ENCODE measurements at regions not wholly inside any gene's neighbourhood (a gene's known extent, or its start where the extent isn't known, plus 50 kb on each side); places are given as distances from the start of the nearest gene placed in this dataset.
A peak's percentile ranks its signal among the peaks of the same experiment; 100 is the strongest.

DNA sequence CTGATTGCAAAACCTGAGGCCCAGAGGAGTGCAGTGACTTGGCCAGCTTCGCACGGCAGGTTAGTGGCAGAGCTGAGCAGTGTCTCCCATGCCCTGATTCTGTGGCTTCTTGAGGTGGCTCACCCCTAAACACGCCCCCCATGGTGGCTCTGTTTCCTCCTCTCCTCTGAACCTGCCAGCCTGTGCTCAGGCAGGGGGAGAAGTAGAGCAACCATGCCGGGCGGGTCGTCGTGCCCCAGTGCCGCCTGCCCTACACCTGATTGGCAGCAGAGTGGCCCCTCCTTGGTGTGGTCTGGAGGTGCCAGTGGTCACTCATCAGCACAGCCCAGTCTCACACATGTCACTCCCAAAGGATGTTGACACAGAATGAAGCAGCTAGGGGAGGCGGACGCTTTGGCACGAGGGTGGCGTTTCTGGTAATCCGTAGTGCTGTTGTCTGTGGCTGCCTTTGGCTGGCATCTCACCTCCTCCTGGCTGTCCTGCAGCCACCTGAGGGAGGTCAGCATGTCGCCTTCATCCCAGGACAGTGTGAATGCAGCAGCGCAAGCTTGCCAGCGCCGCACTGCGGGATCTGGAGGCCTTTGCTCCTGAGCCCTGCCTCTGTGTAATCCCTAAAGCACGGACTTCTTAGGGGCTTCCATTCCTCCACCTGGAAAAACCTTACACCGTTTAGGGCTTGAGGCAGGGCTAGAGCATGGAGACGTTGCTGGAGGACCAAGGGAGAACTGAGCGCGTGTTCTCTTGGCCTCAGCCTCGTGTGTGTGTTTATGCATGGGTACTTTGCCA is 294.7 kb downstream of the SEC14L1 start:
- no peaks in the 10 kb centered on the region for H3K27me3 ChIP-seq (ENCODE audit: control insufficient read depth, insufficient read depth, low read length, poor library complexity, severe bottlenecking)
- WGBS, 2 experiments: 59 to 60% methylated on average over 24 of the region's 24 CpGs
- peaks cover 76% of the 10 kb centered on the region for H3K4me1 ChIP-seq (ENCODE audit: control insufficient read depth, insufficient read depth, low read length)
- no peak overlapping the region for H3K4me3 ChIP-seq (ENCODE audit: insufficient read depth, low read depth, low read length)
- no peaks in the 10 kb centered on the region for H3K9me3 ChIP-seq (ENCODE audit: control insufficient read depth, low read length)
- H3K27ac ChIP-seq (ENCODE audit: insufficient read depth, low read depth, low read length, poor library complexity, severe bottlenecking): peak overlapping the region; percentile 61
- no peaks in the 10 kb centered on the region for H3K36me3 ChIP-seq (ENCODE audit: control insufficient read depth, insufficient read depth, low read length)

DNA sequence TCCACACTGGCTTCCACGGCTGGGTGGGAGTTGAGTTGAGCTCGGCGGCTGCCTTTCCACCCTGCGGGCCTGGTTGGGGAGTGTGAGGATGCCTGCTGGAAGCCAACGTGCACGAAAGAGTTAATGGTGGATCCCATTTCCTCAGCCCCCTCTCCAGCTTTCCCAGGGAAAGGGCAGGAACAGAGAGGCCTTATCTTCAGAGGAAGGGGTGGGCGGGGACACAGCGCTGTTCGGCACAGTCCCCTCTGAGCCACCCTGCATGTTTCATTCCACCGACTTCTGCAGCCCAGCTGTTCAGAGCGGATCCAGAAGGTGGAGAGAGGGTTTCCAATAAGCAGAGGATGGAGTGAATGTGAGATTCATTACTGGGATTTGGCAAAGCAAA is 295.3 kb downstream of the SEC14L1 start:
- H3K36me3 ChIP-seq (ENCODE audit: control insufficient read depth, insufficient read depth, low read length): no peaks in the 10 kb centered on the region
- peak overlapping the region; percentile 61 for H3K27ac ChIP-seq (ENCODE audit: insufficient read depth, low read depth, low read length, poor library complexity, severe bottlenecking)
- peak overlapping the region; percentile 20 for H3K4me3 ChIP-seq (ENCODE audit: insufficient read depth, low read depth, low read length)
- no peaks in the 10 kb centered on the region for H3K9me3 ChIP-seq (ENCODE audit: control insufficient read depth, low read length)
- 9 to 12% methylated on average over 11 of the region's 11 CpGs for WGBS, 2 experiments
- H3K4me1 ChIP-seq (ENCODE audit: control insufficient read depth, insufficient read depth, low read length): peaks cover 75% of the 10 kb centered on the region
- H3K27me3 ChIP-seq (ENCODE audit: control insufficient read depth, insufficient read depth, low read length, poor library complexity, severe bottlenecking): no peaks in the 10 kb centered on the region

DNA sequence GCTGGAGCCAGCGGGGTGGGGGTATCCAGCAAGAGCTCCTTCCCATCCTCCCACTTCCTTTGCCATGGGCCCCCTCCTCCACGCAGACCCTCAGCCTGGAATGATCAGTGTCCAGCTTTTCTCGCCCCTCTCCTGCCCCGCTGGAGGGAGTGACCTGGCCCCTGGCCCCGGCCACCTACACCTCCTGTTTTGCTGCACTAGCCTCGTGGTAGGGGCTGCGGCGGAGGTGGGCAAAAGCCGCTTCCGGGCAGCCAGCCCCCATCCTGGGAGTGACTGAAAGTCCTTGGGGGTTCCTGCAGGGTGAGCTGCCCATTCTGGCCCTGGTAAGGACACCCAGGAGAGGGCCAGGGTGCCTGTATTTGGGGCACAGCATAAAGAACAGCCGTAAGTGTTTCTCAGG is 295.7 kb downstream of the SEC14L1 start:
- H3K4me1 ChIP-seq (ENCODE audit: control insufficient read depth, insufficient read depth, low read length): peaks cover 75% of the 10 kb centered on the region
- WGBS, 2 experiments: 43 to 44% methylated on average over 11 of the region's 11 CpGs
- no peaks in the 10 kb centered on the region for H3K27me3 ChIP-seq (ENCODE audit: control insufficient read depth, insufficient read depth, low read length, poor library complexity, severe bottlenecking)
- no peaks in the 10 kb centered on the region for H3K9me3 ChIP-seq (ENCODE audit: control insufficient read depth, low read length)
- H3K36me3 ChIP-seq (ENCODE audit: control insufficient read depth, insufficient read depth, low read length): no peaks in the 10 kb centered on the region
- peak overlapping the region; percentile 44 for H3K27ac ChIP-seq (ENCODE audit: insufficient read depth, low read depth, low read length, poor library complexity, severe bottlenecking)
- peak overlapping the region; percentile 20 for H3K4me3 ChIP-seq (ENCODE audit: insufficient read depth, low read depth, low read length)

DNA sequence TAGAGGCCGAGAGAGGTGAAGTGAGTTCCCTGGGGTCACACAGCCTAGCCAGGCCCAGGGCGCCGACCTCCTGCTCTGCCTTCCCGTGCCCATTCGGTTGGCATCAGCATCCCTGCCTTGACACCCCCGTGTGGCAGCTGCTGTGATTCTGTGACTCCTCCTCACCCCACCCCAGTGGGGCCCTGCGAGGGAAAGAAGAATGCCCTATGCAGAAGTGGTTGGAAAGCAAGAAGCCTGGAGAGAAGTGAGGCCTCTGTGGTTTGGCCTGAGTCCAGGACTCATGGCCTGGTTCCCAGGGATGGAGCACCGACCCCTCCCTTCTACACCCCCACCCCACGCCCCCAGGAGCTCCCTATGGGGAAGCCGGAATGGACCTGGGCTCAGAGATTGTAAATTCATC is 296.2 kb downstream of the SEC14L1 start:
- Histone ChIP-seq H3K9me3 (ENCODE audit: control insufficient read depth, low read length) (no peaks in the 10 kb centered on the region), H3K27me3 (ENCODE audit: control insufficient read depth, insufficient read depth, low read length, poor library complexity, severe bottlenecking) (no peaks in the 10 kb centered on the region), H3K4me3 (ENCODE audit: insufficient read depth, low read depth, low read length) (no peak overlapping the region), H3K36me3 (ENCODE audit: control insufficient read depth, insufficient read depth, low read length) (no peaks in the 10 kb centered on the region), H3K4me1 (ENCODE audit: control insufficient read depth, insufficient read depth, low read length) (peaks cover 71% of the 10 kb centered on the region), H3K27ac (ENCODE audit: insufficient read depth, low read depth, low read length, poor library complexity, severe bottlenecking) (no peak overlapping the region)
- WGBS, 2 experiments: 85% methylated on average over 10 of the region's 10 CpGs

DNA sequence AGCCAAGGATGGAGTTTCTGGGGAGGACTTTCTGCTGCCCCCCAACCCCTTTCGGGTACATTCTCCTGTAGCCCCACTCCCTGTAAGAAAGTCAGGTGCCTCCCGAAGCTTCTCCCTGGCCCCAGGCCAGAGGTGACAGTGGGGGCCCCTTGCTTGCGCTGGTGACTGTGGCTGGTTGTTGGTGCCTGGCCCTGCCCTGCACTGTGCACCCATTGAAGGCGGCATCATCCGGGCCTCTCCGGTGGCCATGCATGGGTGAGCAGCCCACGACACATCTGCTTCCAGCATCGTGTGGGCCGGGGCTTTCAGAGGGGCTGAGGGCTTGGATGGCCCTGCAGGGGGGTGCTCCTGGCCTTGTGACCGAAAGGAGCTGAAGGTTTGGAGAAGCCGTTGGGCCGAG is 297.0 kb downstream of the SEC14L1 start:
- Histone ChIP-seq H3K4me3 (ENCODE audit: insufficient read depth, low read depth, low read length) (no peak overlapping the region), H3K36me3 (ENCODE audit: control insufficient read depth, insufficient read depth, low read length) (no peaks in the 10 kb centered on the region), H3K27ac (ENCODE audit: insufficient read depth, low read depth, low read length, poor library complexity, severe bottlenecking) (no peak overlapping the region), H3K4me1 (ENCODE audit: control insufficient read depth, insufficient read depth, low read length) (peaks cover 64% of the 10 kb centered on the region), H3K27me3 (ENCODE audit: control insufficient read depth, insufficient read depth, low read length, poor library complexity, severe bottlenecking) (no peaks in the 10 kb centered on the region), H3K9me3 (ENCODE audit: control insufficient read depth, low read length) (no peaks in the 10 kb centered on the region)
- WGBS, 2 experiments: 90 to 92% methylated on average over 12 of the region's 12 CpGs

DNA sequence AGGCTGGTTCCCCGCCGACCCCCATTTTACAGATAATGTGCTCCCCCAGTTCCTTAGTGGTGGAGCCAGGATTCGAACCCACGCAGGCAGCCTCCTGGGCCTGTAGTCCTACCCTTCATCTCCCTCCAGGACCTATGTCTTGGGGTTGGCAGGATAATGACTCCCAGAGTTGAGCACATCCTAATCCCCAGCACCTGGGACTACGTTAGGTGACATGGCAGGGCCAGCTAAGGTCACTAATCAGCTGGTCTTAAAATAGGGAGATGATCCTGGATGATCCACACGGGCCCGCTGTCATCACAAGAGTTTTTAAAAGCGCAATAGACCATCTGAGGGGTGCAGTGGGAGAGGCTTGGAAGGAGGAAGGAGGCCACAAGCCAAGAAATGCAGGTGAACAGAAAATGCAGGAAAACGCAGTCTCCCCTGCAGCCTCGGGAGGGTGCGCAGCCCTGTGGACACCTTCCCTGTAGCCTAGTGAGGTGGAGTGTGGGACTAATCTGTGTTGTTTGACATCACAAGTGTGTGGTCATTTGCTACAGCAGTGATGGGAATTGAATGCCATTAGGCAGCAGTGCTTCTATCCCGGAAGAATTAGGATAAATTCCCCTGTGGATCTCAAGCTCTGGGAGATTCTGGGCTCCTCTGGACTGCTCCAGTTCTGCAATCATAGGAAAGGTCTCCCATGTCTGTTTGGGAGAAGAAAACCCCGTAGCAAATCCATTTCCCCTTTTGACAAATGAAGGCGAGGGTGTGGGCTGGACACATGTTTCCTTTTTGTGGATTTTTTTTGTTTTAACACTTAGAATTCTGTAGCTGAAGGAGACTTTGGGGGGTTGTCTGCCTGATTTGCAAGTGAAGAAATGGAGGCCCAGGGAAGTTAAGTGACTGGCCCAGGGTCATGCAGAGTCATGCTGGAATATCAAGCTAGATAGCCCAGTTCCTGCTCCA is 297.7 kb downstream of the SEC14L1 start:
- H3K4me1 ChIP-seq (ENCODE audit: control insufficient read depth, insufficient read depth, low read length): peaks cover 56% of the 10 kb centered on the region
- no peak overlapping the region for H3K27ac ChIP-seq (ENCODE audit: insufficient read depth, low read depth, low read length, poor library complexity, severe bottlenecking)
- H3K4me3 ChIP-seq (ENCODE audit: insufficient read depth, low read depth, low read length): no peak overlapping the region
- WGBS, 2 experiments: 93 to 94% methylated on average over 14 of the region's 14 CpGs
- no peaks in the 10 kb centered on the region for H3K27me3 ChIP-seq (ENCODE audit: control insufficient read depth, insufficient read depth, low read length, poor library complexity, severe bottlenecking)
- no peaks in the 10 kb centered on the region for H3K36me3 ChIP-seq (ENCODE audit: control insufficient read depth, insufficient read depth, low read length)
- H3K9me3 ChIP-seq (ENCODE audit: control insufficient read depth, low read length): no peaks in the 10 kb centered on the region

DNA sequence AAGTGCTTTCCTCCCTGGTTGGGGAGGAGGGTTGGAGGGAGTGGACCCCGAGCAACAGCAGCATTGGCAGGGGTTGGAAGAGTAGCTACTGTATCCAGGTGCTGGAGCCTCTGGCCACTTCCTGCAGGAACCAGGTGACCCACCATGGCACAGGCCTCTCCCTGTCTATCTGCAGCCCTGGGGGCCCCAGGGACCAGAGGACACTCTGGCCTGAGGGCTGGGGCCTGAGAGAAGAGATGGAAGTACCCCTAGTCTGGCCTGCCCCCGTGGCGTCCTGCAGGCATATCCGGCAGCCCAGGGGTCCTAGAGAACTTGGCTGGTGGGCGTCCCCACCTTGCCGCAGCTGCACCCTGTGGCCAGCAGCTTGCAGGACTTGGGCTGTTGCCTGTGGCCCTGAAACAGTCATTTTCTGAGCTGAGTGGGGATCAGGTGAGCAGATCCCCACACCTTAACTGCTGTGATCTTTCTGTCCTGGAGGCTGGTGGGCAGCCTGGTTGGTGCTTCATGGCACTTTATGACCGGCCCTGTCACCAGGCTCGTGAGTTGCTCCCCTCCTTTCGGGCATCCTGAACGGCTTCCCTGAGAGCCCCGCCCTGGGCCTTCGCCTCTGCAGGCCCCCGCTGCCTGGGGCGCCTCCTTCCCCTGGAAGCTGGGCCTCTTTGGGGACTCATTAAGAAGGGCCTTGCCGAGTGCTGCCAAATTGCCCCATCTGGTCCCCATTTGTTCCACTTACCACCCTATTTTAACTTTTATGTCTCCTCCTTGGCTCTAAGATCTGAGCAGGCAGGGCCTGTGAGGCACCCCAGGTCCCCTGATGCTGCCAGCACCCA is 298.6 kb downstream of the SEC14L1 start:
- Histone ChIP-seq H3K27me3 (ENCODE audit: control insufficient read depth, insufficient read depth, low read length, poor library complexity, severe bottlenecking) (no peaks in the 10 kb centered on the region), H3K4me3 (ENCODE audit: insufficient read depth, low read depth, low read length) (no peak overlapping the region), H3K36me3 (ENCODE audit: control insufficient read depth, insufficient read depth, low read length) (no peaks in the 10 kb centered on the region), H3K4me1 (ENCODE audit: control insufficient read depth, insufficient read depth, low read length) (peaks cover 47% of the 10 kb centered on the region), H3K9me3 (ENCODE audit: control insufficient read depth, low read length) (no peaks in the 10 kb centered on the region), H3K27ac (ENCODE audit: insufficient read depth, low read depth, low read length, poor library complexity, severe bottlenecking) (no peak overlapping the region)
- WGBS, 2 experiments: 89 to 90% methylated on average over 15 of the region's 15 CpGs

DNA sequence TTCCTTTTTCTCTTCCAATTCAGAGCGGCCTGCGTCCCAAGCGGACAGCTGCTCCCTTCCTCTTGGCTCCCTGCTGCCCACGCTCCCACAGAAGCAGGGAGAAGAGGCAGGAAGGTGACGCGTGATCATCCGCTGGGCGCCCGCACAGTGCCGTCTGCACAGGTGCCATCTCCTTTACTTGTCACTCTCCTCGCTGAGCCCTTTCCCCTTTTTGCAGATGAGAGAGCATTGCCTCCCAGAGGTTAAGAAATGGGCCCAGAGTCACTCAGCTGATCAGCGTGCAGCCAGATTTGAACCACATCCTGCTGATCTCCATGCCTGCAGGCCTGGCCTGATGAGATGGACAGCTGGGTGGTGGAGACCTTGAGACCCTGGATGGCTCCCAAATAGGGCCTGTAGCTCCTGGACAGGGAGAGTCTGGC is 299.8 kb downstream of the SEC14L1 start:
- Histone ChIP-seq H3K4me3 (ENCODE audit: insufficient read depth, low read depth, low read length) (no peak overlapping the region), H3K36me3 (ENCODE audit: control insufficient read depth, insufficient read depth, low read length) (no peaks in the 10 kb centered on the region), H3K9me3 (ENCODE audit: control insufficient read depth, low read length) (no peaks in the 10 kb centered on the region), H3K4me1 (ENCODE audit: control insufficient read depth, insufficient read depth, low read length) (peaks cover 36% of the 10 kb centered on the region), H3K27me3 (ENCODE audit: control insufficient read depth, insufficient read depth, low read length, poor library complexity, severe bottlenecking) (no peaks in the 10 kb centered on the region), H3K27ac (ENCODE audit: insufficient read depth, low read depth, low read length, poor library complexity, severe bottlenecking) (no peak overlapping the region)
- WGBS, 2 experiments: 93 to 95% methylated on average over 12 of the region's 12 CpGs

DNA sequence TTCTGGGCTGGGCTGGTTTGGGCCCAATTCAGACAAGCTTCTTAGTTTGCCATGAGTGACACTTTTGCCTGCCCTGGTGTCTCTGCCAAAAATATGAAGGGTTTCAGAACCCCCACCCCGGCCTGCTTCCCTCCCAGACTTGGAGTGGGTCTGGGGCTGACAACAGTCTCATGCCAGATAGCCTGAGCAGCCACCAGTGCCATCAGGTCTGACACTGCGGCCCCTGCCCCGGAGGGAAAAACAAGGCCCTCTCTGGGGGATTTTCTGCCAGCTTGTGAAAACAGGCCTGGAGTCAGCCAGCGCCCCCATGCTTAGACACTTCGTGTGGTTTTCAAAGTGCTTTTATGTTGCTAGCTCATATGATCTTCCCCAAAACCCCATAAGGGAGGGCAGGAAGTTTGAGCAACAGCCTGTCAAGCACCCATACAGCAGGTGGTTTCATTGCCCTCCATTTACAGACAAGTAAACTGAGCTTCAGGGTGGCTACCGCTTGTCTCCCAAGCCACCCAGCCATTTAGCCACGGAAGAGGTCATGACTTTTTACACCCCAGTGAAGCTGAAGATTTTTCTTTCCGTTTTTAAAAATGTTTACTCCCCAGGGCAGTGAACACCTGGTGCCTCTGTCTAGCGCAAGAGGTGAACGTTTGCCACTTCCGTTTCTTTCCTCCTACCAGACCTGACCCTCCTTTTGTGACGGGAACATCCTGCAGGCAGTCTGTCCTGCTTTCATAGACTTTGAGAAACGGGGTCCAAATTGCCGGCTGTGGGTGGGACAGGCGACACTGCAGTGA is 300.6 kb downstream of the SEC14L1 start:
- H3K4me1 ChIP-seq (ENCODE audit: control insufficient read depth, insufficient read depth, low read length): peaks cover 28% of the 10 kb centered on the region
- WGBS, 2 experiments: 90 to 91% methylated on average over 15 of the region's 15 CpGs
- H3K36me3 ChIP-seq (ENCODE audit: control insufficient read depth, insufficient read depth, low read length): no peaks in the 10 kb centered on the region
- no peaks in the 10 kb centered on the region for H3K27me3 ChIP-seq (ENCODE audit: control insufficient read depth, insufficient read depth, low read length, poor library complexity, severe bottlenecking)
- H3K4me3 ChIP-seq (ENCODE audit: insufficient read depth, low read depth, low read length): no peak overlapping the region
- no peak overlapping the region for H3K27ac ChIP-seq (ENCODE audit: insufficient read depth, low read depth, low read length, poor library complexity, severe bottlenecking)
- H3K9me3 ChIP-seq (ENCODE audit: control insufficient read depth, low read length): no peaks in the 10 kb centered on the region

All from ectodermal cell (in vitro differentiated cells).